ENCODE measurements at regions not wholly inside any gene's neighbourhood (a gene's known extent, or its start where the extent isn't known, plus 50 kb on each side); places are given as distances from the start of the nearest gene placed in this dataset.

DNA sequence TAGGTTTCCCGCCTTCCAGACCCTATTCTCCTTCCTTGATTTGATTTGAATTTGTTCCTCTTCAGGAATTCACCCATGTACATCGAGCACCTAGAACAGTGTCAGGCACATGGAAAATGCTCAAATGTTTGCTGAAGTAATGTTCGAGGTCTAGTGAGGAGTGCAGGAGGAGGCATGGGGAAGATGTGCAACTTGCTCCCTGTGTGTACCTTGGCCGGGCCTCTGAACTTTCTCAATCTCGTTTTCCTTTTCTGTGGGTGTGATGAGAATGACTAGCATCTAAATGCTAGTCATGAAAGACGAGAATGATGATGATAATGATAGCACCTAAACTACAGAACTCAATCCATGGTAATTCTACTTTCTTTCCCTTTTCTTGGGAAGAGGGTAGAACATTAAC lies 279.1 kb upstream of the PLET1 start:
- DNase-seq (ENCODE audit: low spot score) (no peak), FAIRE-seq (no peak), ATAC-seq (no peak)
- ChIA-PET POLR2A (no interaction called here), CTCF (ENCODE audit: low intra/inter-chr PET ratio, low total read pairs) (no interaction called here)
- Histone ChIP-seq H3K4me3 (replicated peaks in 1 of 3; ENCODE audit: insufficient read depth in 1 of 3, low read depth in 2 of 3, low read length in 3 of 3) (no peak overlapping the region), H3K27me3 (ENCODE audit: control insufficient read depth in 1 of 2, insufficient read depth in 2 of 2, low read length in 2 of 2) (no peaks in the 10 kb centered on the region; a peak in 2 of 5 replicates), H3K27ac (ENCODE audit: extremely low read length, insufficient read depth, low read length) (no peak overlapping the region), H3K9ac (ENCODE audit: insufficient read depth, low read depth, low read length) (no peak overlapping the region), H3K36me3 (replicated peaks in 1 of 2; ENCODE audit: control insufficient read depth in 1 of 2, insufficient read depth in 2 of 2, low read length in 2 of 2) (no peaks in the 10 kb centered on the region), H3K4me1 (ENCODE audit: insufficient read depth, low read length) (no peaks in the 10 kb centered on the region), H2AFZ (ENCODE audit: low read length) (no peak overlapping the region), H3K79me2 (ENCODE audit: insufficient read depth, low read length) (no peaks in the 10 kb centered on the region), H3K9me3 (ENCODE audit: low read length) (no peaks in the 10 kb centered on the region), H3K4me2 (ENCODE audit: low read depth, low read length) (no peak overlapping the region), H4K20me1 (ENCODE audit: insufficient read depth, low read length) (no peaks in the 10 kb centered on the region)
- intact Hi-C loops (cut with micrococcal nuclease; ENCODE audit: unreplicated experiment), result no loop called here
- WGBS (ENCODE audit: low lambda C conversion rate), result 12% methylated on average over 6 of the region's 6 CpGs
- BruUV-seq (replicated peaks), result no TSS peak
- in situ Hi-C loops (cut with HindIII; ENCODE audit: extremely low pct_ligation_motif_present, low pct_unique_long_range_greater_than_20kb), result no loop called here
- no peak for TF ChIP-seq ATF7-NPFF (CRISPR knock-in tag; IDR thresholded peaks at IDR 0.05; ENCODE audit: low read depth)
- TF ChIP-seq ZBTB33 (CRISPR knock-in tag; IDR thresholded peaks at IDR 0.05), result no peak
- no peak for TF ChIP-seq WIZ (CRISPR knock-in tag; IDR thresholded peaks at IDR 0.05)
- TF ChIP-seq ZNF430 (CRISPR knock-in tag; IDR thresholded peaks at IDR 0.05), result no peak
- TF ChIP-seq NR2F2 (IDR thresholded peaks at IDR 0.05; ENCODE audit: borderline replicate concordance, low read depth), result no peak
- TF ChIP-seq, protein P1, sequence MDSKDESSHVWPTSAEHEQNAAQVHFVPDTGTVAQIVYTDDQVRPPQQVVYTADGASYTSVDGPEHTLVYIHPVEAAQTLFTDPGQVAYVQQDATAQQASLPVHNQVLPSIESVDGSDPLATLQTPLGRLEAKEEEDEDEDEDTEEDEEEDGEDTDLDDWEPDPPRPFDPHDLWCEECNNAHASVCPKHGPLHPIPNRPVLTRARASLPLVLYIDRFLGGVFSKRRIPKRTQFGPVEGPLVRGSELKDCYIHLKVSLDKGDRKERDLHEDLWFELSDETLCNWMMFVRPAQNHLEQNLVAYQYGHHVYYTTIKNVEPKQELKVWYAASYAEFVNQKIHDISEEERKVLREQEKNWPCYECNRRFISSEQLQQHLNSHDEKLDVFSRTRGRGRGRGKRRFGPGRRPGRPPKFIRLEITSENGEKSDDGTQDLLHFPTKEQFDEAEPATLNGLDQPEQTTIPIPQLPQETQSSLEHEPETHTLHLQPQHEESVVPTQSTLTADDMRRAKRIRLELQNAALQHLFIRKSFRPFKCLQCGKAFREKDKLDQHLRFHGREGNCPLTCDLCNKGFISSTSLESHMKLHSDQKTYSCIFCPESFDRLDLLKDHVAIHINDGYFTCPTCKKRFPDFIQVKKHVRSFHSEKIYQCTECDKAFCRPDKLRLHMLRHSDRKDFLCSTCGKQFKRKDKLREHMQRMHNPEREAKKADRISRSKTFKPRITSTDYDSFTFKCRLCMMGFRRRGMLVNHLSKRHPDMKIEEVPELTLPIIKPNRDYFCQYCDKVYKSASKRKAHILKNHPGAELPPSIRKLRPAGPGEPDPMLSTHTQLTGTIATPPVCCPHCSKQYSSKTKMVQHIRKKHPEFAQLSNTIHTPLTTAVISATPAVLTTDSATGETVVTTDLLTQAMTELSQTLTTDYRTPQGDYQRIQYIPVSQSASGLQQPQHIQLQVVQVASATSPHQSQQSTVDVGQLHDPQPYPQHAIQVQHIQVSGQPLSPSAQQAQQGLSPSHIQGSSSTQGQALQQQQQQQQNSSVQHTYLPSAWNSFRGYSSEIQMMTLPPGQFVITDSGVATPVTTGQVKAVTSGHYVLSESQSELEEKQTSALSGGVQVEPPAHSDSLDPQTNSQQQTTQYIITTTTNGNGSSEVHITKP (CRISPR knock-in tag; IDR thresholded peaks at IDR 0.05; ENCODE audit: low read depth), result no peak
- no peak for TF ChIP-seq SAP130 (CRISPR knock-in tag; IDR thresholded peaks at IDR 0.05; ENCODE audit: low read depth)
- TF ChIP-seq FOXJ3 (CRISPR knock-in tag; IDR thresholded peaks at IDR 0.05; ENCODE audit: borderline replicate concordance), result no peak
- TF ChIP-seq NFYC (CRISPR knock-in tag; IDR thresholded peaks at IDR 0.05), result no peak
- TF ChIP-seq ARNT2 (CRISPR knock-in tag; IDR thresholded peaks at IDR 0.05; ENCODE audit: low read depth), result no peak
- no peak for TF ChIP-seq ZBTB2 (CRISPR knock-in tag; IDR thresholded peaks at IDR 0.05; ENCODE audit: low read depth)
- no peak for TF ChIP-seq SMAD9 (CRISPR knock-in tag; IDR thresholded peaks at IDR 0.05)
- no peak for TF ChIP-seq ZBTB20 (CRISPR knock-in tag; IDR thresholded peaks at IDR 0.05; ENCODE audit: borderline replicate concordance, low read depth)
- no peak for TF ChIP-seq ZNF136 (CRISPR knock-in tag; IDR thresholded peaks at IDR 0.05; ENCODE audit: low read depth)
- no peak for TF ChIP-seq ADNP (CRISPR knock-in tag; IDR thresholded peaks at IDR 0.05)
- no peak for TF ChIP-seq ZGPAT (CRISPR knock-in tag; IDR thresholded peaks at IDR 0.05)
- no peak for TF ChIP-seq THAP8 (CRISPR knock-in tag; IDR thresholded peaks at IDR 0.05; ENCODE audit: borderline replicate concordance)

Measured in HepG2 (cell line).